Prostate gland (tissue), 2 donors: ENCODE measurements at regions not wholly inside any gene's neighbourhood (a gene's known extent, or its start where the extent isn't known, plus 50 kb on each side); places are given as distances from the start of the nearest gene placed in this dataset.

Experiments used
- DNase-seq: peaks from one replicate; pipeline ENCODE4 v3.0.0-alpha.2; 2019; ENCODE audit warnings: low spot score
- H3K27ac ChIP-seq, 2 donors: fragments of 200-600 bp; sonication (generic); 2 replicates each; pipeline ENCODE4 v1.5.1; 2017 to 2019
- H3K27me3 ChIP-seq: fragments of 200-600 bp; sonication (generic); replicated peaks from 2 replicates; pipeline ENCODE4 v1.5.1; 2019; ENCODE audit not compliant: insufficient read depth
- H3K36me3 ChIP-seq, 2 donors: fragments of 200-600 bp; sonication (generic); 1 replicate in 1 of 2; 2 replicates in 1 of 2; pipeline versions ENCODE4 v1.5.1 to v1.8.1; 2017 to 2019
- H3K4me1 ChIP-seq: fragments of 200-600 bp; sonication (generic); replicated peaks from 2 replicates; pipeline ENCODE4 v1.5.1; 2019
- H3K4me3 ChIP-seq, 2 donors: fragments of 200-600 bp; sonication (generic); 2 replicates each; pipeline ENCODE4 v1.5.1; 2017 to 2019
- H3K9me3 ChIP-seq: fragments of 200-600 bp; sonication (generic); 2 replicates; pipeline ENCODE4 v1.5.1; 2017
- POLR2A ChIP-seq: fragments of 450-650 bp; IDR thresholded peaks from one replicate; pipeline ENCODE4 v1.6.1; 2016; ENCODE audit warnings: antibody characterized with exemption, mild to moderate bottlenecking
- POLR2AphosphoS5 ChIP-seq: sonication (generic); formaldehyde crosslinking; IDR thresholded peaks from one replicate; pipeline ENCODE4 v1.6.1; 2017; ENCODE audit warnings: antibody characterized with exemption
- WGBS: methylation state at CpG from one replicate; pipeline ENCODE4 v1.1.5; 2018; 5-methylcytosine and 5-hydroxymethylcytosine counted together
- intact Hi-C: fragments of 100-400 bp; cut with DNase I; formaldehyde crosslinking; loops from one replicate; pipeline ENCODE4 v1.14.2; 2022
- TF ChIP-seq, protein P1 (sequence below), 4 experiments: fragments of 200-600 bp in 2 of 4; fragments of 450-650 bp in 2 of 4; sonication (generic) in 2 of 4; IDR thresholded peaks; 1 replicate in 3 of 4; 2 replicates in 1 of 4; pipeline ENCODE4 v1.5.1; 2016 to 2019; ENCODE audit warnings: antibody characterized with exemption in 4 of 4, mild to moderate bottlenecking in 2 of 4, moderate library complexity in 2 of 4

DNA sequence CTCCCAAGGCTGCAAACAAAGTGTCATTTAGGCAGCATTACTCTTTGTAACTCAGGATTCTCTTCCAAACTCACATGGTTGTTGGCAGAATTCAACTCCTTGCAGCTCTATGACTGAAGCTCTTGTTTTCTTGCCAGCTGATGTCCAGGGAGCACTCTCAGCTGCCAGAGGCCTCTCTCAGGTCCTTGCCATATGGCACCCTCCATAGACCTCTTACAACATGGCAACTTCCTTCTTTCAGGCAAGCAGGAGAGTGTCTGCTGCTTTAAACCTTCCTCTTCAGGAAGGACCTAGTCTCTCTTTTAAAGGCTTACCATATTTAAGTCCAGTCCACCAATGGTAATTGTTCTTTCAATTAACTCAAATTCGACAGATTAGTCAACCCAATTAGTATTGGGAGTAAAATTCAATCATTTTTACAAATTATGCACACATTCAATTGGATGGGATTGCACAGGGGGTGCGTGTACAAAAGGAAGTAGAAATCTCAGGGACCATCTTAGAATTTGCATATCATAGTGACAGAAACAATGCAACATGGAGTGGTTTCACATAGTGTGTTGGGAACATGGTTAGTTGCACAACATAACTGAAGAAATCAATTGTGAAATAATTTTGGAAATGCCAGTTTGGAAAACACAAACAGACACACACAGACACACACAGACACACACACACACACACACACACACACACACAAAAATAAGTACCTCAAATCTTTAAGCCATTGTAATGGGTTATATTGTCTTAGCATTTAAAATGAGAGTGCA is 893.5 kb upstream of the ZEB2 start:
- Histone ChIP-seq H3K4me3 (no peak overlapping the region), H3K4me1 (no peaks in the 10 kb centered on the region), H3K27me3 (no peaks in the 10 kb centered on the region), H3K9me3 (no peaks in the 10 kb centered on the region), H3K36me3 (no peaks in the 10 kb centered on the region), H3K27ac (no peak overlapping the region)
- TF ChIP-seq, protein P1, sequence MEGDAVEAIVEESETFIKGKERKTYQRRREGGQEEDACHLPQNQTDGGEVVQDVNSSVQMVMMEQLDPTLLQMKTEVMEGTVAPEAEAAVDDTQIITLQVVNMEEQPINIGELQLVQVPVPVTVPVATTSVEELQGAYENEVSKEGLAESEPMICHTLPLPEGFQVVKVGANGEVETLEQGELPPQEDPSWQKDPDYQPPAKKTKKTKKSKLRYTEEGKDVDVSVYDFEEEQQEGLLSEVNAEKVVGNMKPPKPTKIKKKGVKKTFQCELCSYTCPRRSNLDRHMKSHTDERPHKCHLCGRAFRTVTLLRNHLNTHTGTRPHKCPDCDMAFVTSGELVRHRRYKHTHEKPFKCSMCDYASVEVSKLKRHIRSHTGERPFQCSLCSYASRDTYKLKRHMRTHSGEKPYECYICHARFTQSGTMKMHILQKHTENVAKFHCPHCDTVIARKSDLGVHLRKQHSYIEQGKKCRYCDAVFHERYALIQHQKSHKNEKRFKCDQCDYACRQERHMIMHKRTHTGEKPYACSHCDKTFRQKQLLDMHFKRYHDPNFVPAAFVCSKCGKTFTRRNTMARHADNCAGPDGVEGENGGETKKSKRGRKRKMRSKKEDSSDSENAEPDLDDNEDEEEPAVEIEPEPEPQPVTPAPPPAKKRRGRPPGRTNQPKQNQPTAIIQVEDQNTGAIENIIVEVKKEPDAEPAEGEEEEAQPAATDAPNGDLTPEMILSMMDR (IDR thresholded peaks at IDR 0.05) = no peak
- TF ChIP-seq POLR2AphosphoS5 (no peak), POLR2A (no peak)
- intact Hi-C loops = no loop called here
- 92% methylated on average over 2 of the region's 2 CpGs for WGBS
- DNase-seq = no peak

- no peaks in the 10 kb centered on the region for H3K9me3 ChIP-seq
- no peak for DNase-seq
- no peaks in the 10 kb centered on the region for H3K27me3 ChIP-seq
- intact Hi-C loops = no loop called here
- no peak overlapping the region for H3K27ac ChIP-seq
- no peak for TF ChIP-seq POLR2A
- TF ChIP-seq POLR2AphosphoS5 = no peak
- TF ChIP-seq, protein P1 (IDR thresholded peaks at IDR 0.05) = no peak
- no peaks in the 10 kb centered on the region for H3K36me3 ChIP-seq
- no peak overlapping the region for H3K4me3 ChIP-seq
- 91% methylated on average over 4 of the region's 4 CpGs for WGBS
- H3K4me1 ChIP-seq = no peaks in the 10 kb centered on the region
Measured at GRCh38 chr2:145412155-145412554, 892.2 kb upstream of the ZEB2 start.

- WGBS = 72% methylated on average over 4 of the region's 4 CpGs
- TF ChIP-seq POLR2AphosphoS5 (no peak), POLR2A (no peak)
- TF ChIP-seq, protein P1 (IDR thresholded peaks at IDR 0.05) = no peak
- DNase-seq = no peak
- Histone ChIP-seq H3K4me1 (no peaks in the 10 kb centered on the region), H3K9me3 (no peaks in the 10 kb centered on the region), H3K4me3 (no peak overlapping the region), H3K27ac (no peak overlapping the region), H3K27me3 (no peaks in the 10 kb centered on the region), H3K36me3 (no peaks in the 10 kb centered on the region)
- intact Hi-C loops = no loop called here
Measured at GRCh38 chr2:145411493-145411892, 891.6 kb upstream of the ZEB2 start.

DNA sequence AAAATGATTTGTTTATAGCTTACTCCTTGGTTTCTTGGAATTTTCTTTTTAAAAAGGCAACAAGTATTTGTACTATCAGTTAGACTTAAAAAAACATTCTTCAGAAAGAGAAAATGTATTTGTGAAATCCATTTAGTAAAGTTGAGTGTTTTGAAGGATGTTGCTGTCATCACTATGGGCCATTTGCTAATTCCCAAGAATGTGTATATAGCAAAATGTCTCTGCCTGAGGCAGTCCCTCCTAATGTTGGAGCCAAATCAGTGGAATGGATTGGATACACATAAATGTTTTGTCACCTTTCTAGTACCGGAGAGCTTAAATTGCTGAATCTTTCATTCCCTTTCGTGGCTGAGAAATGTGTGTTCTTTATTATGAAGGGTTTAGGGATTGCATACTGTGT is 890.2 kb upstream of the ZEB2 start:
- H3K4me1 ChIP-seq = no peaks in the 10 kb centered on the region
- no peak for TF ChIP-seq POLR2A
- TF ChIP-seq POLR2AphosphoS5 = no peak
- TF ChIP-seq, protein P1 (IDR thresholded peaks at IDR 0.05) = no peak
- H3K27me3 ChIP-seq = no peaks in the 10 kb centered on the region
- H3K36me3 ChIP-seq = no peaks in the 10 kb centered on the region
- H3K4me3 ChIP-seq = no peak overlapping the region
- no peaks in the 10 kb centered on the region for H3K9me3 ChIP-seq
- no peak overlapping the region for H3K27ac ChIP-seq
- intact Hi-C loops = no loop called here
- 83% methylated on average over 2 of the region's 2 CpGs for WGBS
- no peak for DNase-seq

GRCh38 chr2:145408980-145409379 is 889.1 kb upstream of the ZEB2 start:
- no peak overlapping the region for H3K27ac ChIP-seq
- TF ChIP-seq POLR2AphosphoS5 (no peak), POLR2A (no peak)
- TF ChIP-seq, protein P1 (IDR thresholded peaks at IDR 0.05) = no peak
- no peaks in the 10 kb centered on the region for H3K36me3 ChIP-seq
- no peak overlapping the region for H3K4me3 ChIP-seq
- no peaks in the 10 kb centered on the region for H3K27me3 ChIP-seq
- H3K9me3 ChIP-seq = no peaks in the 10 kb centered on the region
- intact Hi-C loops = no loop called here
- H3K4me1 ChIP-seq = no peaks in the 10 kb centered on the region
- DNase-seq = no peak
